HG03139 (cell line): ENCODE measurements at regions not wholly inside any gene's neighbourhood (a gene's known extent, or its start where the extent isn't known, plus 50 kb on each side); places are given as distances from the start of the nearest gene placed in this dataset.
"Not testable (repeated sequence)": the region's sequence is repeated elsewhere in the genome, so short reads cannot be mapped to it uniquely, and the experiment has no call there.

ENCODE experiments used
- ATAC-seq: cut with Tn5 transposase; IDR thresholded peaks from one replicate; pipeline ENCODE4 v1.9.1; 2021; ENCODE audit not compliant: unreplicated experiment

DNA sequence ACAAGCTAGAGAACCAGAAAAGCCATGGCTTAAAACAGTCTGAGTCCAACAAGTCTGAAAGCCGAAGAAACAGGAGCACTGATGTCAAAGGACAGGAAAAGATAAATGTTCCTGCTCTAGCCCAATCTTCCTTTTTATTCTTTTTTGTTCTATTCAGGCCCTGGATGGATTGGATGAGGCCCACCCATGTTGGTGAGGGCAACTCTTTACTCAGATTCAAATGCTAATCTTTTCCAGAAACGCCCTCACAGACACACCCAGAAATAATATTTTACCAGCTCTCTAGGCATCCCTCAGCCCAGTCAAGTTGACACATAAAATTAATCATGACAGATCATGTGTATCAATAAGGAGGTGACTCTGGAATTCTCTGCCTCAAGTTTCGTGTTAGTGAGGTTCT, 1002.7 kb downstream of the STPG2 start:
- no peak for ATAC-seq

DNA sequence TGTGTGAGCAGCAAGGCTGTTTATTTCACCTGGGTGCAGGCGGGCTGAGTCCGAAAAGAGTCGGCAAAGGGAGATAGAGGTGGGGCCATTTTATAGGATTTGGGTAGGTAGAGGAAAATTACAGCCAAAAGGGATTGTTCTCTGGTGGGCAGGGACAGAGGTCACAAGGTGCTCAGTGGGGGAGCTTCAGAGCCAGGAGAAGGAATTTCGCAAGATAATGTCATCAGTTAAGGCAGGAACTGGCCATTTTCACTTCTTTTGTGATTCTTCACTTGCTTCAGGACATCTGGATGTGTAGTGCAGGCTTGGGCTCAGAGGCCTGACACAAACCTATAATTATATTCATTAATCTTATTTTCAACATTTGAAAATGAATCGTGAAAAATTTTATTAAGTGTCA, 1001.9 kb downstream of the STPG2 start:
- not testable (repeated sequence) for ATAC-seq

DNA sequence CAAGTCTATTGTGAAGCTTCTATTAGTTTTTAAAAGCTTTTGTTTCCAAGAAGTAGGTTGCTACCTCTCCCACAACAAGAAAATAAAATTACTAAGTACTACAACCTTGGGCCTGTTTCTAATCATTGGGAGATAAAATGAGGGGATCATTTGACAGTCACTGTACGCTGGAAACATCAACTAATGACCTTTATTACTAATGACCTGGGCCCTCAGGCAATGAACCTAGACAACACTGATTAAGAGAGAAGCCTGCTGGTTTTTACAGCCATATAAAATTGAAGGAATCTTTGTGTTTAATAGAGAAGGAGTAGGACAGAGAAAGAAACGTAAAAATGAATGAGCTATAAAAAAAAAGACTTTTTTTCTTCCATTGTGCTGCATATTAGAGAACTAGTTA, 1000.9 kb downstream of the STPG2 start:
- ATAC-seq = no peak

DNA sequence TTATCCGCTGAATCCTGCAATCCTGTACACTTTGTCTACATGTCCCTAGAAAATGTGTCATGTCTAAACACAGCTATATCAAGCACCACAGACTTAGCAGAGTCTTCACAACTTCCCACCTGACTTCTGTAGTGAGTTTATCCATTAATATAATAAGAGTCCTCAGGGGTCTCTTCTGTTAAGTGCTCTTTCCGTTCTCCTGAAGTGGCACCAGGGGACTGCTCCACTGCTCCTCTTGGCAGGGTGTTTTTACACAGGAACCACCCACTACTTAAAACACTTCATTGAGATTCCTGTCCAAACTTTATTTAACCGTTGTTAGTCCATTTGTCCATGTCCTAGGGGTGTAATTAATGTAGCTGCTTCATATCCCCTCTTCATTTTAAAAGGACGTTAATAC, 1000.4 kb downstream of the STPG2 start:
- ATAC-seq = no peak

DNA sequence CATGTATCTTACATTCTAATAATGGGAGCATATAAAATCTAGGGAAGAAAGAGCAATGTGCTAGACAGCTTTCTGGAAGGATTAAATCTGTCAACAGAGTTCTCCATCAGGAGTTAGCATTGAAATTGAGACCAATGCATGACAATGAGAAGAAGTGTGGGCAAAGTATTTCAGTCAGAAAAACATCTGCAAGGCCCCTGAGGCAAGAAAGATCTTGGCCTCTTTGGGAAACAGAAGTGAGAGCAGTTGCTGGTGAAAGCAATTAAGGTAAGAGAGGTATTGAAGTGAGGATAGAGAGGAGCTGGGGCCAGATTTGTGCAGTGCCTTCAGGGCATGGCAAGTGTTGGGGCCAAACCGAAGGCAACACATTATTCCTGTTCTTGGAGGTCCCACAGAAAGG, 999.1 kb downstream of the STPG2 start:
- ATAC-seq = no peak

DNA sequence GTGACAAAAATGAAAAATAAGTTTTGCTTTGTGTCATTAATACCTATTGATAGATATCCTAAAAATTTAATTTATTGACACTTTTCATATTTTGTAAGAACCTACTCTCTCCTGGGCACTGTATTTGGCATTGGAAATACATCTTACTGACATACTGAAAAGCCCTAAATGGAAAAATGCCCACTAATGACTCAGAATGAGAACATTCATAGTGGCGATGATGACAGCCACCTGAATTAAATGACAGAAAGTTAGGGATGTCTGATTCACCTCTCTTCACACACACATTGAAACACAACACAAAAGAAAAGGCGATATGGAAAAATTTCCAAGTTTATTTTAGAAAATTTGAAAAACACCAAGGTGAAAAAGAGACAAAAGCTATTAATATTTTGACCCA, 992.3 kb downstream of the STPG2 start:
- ATAC-seq = no peak

DNA sequence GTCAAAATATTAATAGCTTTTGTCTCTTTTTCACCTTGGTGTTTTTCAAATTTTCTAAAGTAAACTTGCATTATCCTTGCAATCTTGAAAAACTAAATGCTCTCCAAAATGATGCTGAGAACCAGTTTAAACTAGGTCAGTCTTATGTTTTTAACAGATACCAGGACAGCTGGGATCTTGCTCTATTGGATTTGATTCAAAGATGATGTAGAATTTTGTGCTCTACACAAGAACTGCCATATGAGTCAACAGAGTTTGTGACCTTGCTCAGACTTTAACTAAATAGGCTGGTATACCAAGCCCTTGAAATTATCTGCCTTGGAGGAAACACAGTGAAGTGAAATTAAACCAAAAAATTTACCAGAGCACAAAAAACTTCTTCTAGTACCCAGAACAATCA, 991.1 kb downstream of the STPG2 start:
- ATAC-seq = no peak

DNA sequence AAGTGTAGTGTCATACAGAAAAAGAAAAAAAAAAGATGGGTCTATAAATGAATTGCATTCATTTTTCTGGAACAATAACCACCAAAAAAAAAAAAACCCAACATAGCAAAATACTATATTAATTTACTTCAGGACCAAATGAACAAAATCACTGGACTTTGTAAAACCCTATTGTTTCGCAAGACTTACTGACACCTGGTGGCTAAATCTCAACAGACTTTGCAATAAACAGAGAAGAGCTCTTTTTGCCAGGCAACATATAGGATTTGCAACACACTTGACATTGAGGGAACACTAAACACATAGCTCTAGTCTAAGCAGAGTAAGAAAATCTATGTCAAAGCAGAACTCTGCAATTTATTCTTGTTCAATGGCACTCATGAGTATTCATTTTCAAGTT, 990.2 kb downstream of the STPG2 start:
- no peak for ATAC-seq

DNA sequence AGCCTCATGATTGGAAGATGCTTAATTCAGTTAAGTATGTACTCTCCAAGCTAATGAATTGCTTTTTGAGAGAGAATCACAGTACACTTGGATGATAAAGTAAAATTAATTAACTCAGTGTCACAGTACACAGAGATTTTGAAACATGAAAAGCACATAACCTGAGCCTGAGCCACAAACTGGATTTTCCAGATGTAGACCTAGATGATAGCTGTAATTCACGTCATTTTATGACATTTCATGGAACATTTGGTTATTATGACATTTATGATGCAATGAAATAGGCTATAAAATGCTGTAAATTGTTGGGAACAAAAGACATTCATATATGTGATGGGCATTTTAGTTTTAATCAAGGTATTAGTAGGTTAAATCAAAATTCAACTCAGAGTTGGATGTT, 983.7 kb downstream of the STPG2 start:
- no peak for ATAC-seq

DNA sequence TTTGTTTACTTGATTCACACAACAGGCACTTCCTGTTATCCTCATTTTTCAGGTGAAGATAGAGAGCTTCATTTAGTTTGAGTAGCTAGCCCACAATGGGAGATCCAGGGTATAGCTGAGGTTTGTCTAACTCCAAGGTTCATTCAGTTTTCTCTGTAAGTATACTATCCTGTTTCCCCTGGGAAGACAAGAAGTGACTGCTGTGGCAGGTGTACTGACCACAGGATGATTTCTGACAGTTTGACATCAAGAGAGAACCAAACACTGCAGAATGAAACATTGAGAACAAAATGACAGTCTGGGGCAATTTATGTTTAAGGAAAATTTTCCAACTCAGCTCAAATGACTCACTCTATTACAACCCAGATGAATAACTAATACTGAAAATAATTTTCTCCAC, 958.0 kb downstream of the STPG2 start:
- ATAC-seq = no peak

DNA sequence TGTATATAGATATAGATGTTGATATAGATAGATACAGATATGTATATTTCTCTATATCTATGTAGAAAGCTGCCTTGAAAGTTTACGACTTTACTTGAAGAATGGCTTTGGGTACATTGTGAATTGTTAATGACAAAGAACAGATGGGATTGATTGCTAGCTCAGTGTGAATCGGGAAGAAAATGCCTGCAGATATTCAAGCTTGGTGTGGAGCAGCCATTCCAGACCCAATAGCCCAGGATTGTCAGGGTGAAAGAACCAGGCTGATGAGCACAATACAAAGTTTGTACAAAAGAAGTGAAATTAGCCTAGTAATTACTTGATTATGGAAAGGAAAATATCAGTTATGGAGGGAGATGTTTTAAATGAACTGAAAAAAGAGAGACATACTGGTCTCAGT, 946.2 kb downstream of the STPG2 start:
- no peak for ATAC-seq

DNA sequence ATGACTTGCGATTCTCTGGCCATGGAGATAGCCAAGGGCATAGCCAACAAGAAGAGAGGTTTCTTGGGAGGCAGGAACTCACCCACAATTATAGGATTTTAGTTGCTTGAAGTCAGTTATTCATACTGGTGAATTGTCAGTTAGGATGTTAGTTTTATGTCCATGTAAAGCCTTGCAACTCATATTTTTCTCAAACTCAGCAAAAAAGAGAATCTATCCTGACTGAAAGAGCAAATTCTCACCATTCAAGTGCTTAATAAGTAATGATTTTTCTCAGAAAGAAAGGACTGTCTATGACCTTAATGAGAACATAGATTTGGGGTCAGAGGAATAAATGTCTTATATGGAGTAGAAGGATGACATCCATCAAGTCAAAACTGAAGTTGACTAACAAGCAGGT, 934.5 kb downstream of the STPG2 start:
- ATAC-seq = no peak

DNA sequence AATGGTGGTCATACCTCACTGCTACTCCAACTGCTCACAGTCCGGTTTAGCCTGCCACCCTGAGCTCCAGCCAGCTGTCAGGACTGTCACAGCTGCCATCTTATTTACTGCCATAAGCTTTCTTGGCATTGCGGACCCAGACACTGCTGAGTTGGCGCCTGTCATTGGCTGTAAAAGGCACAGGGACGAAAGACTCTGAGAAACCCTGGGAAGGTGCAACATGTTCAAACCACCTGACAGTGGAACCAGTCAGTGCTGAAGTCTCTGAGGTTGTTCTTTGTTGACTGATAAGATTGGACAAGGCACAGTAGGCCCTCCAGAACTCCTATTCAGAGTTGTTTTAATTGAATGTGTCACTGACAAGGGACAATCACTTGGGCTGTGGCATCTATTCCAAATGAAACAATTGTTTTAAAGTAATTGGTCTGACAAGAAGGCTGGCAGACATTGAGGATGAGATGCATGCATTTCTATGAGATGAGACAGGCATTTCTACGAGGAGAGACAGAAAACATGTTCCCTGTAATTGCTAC, 927.8 kb downstream of the STPG2 start:
- ATAC-seq = no peak

DNA sequence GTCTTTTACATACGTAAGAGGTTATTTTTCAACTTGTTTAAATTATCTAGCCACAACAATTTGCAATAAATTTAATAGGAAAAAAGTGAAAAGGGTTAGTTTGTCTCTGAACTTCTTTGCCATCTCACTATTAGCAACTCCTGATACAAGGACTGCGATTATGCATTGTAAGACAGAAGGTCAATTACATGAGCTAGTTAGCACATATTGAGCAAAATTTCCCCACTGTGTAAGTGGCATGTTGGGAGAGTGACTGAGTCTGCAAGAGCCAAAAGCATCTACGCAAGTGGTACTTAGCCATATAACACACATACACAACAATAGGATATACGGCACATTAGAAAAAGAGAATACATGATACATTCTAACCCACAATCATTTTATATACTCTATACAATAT, 927.2 kb downstream of the STPG2 start:
- ATAC-seq = no peak

DNA sequence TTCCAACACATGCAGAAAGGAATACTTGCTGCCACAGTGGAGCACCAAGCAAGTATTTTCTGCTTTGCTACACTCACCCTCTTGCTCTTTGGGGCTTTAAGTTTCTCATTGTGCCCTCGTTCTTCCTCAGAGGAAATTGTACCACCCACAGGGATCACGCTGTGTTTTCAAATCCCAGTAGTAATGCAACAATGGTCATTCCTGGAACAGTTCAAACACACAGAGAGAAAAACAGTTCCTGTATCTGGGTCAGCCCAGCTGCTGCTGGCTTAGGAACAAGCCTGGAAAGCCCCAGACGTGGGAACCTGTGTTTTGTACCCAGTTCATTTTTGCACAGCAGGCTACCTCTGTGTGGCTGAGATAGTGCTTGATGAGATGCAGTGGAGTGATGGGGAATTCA, 907.8 kb downstream of the STPG2 start:
- no peak for ATAC-seq

DNA sequence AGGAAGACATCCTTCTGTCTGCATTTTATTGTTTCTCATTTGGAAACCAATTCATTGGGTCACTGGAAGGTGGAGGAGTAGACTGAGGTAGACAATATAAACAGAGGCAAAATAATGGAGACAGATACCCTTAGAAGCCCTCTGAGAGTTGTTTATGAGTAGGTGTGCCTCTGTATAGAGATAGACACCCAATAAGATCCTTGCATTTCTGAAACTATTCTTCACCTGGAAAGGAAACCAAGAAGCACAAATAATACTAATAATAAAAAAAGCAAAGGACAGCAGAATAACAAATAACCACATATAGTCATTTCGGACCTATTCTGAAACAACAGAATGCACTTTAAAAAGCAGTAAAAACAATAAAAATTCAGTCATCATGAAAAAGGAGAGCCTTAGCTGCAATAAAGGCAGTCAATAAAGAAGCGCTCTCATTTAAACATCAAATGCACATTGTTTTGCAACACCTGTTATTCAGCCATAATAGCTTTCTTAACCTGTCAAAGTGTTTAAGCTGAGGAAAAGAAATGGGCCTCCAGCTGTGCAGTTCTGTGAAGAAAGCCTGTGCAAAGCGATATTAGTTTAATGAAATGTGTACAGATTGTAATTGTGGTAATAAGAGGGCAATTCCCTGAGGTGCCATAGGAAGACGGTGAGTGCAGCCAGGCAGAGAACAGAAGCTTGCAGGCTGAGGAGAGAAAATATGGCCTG, 904.2 kb downstream of the STPG2 start:
- ATAC-seq = no peak

DNA sequence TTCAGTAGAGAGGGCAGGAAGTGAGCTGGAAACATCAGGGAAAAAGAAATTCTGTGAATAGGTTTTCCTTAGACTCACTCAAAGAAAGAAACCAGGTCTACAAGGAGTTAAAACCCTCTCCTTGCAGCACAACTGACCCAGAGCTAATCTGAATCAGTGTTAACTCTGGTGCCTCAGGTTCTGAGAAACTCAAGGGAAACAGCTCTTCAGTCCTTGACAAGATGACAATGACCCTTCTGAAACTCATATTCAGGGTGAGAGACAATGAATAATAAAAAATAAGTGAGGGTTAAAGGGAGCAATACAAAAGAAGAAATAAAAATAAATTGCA, 903.6 kb downstream of the STPG2 start:
- ATAC-seq = no peak

DNA sequence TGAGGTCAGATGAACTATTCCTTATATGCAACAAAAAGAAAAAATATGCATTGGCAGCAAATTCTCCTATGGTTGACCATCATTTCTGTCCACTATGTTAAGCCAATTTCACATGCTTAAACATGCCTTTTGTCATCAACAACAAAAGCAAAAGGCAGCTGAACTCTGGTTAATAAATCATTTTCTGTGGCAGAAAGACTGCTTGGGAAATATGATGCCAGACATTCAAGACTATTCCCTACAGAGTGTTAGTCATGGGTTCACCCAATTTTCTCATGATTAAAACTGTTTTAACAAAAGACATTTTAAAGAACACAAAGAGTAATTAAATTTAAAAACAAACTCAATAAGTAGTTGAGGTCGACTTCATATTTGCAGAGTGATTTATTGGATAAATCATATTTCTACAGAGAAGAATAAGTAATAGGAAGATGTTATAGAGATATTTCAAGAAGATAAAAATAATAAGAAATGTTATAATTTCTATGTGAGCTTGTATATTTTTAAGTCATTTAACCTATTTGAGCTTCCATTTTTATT, 890.6 kb downstream of the STPG2 start:
- ATAC-seq = no peak

DNA sequence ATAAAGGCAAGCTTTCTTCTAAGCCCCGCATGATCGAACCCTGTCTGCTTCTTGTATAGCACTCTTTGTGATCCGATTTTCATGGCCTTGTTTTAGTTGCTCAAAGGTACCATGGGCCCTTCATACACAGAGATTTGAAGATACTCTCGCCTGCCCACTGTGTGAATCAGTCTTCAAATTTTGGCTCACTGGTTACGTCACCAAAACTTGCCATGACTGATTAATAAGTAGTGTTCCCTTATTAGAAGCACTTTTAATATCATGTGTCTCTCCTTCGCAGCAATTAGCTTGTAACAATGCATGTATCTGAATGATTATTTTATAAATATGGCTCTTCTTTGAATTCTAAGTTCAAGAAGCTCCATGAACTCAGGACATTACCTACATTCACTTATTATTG, 880.5 kb downstream of the STPG2 start:
- ATAC-seq = no peak

DNA sequence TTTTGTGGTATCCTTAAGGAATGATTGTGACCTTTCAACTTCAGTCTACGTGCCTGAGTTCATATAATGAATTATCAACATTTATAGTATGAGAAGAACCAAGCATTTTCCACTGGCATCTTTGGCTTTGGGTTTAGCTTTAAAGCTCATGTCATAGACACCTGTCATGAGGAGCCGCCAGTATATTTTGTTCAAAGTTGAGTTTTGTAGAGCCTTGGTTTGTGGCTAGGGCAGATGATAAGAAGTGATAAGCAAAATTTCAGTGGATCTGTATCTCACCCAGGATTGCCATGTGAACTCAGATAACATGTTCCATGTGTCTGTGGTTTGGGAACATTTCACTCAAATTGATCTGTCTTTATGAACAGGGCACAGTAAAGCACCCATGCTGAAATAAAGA, 873.2 kb downstream of the STPG2 start:
- no peak for ATAC-seq

DNA sequence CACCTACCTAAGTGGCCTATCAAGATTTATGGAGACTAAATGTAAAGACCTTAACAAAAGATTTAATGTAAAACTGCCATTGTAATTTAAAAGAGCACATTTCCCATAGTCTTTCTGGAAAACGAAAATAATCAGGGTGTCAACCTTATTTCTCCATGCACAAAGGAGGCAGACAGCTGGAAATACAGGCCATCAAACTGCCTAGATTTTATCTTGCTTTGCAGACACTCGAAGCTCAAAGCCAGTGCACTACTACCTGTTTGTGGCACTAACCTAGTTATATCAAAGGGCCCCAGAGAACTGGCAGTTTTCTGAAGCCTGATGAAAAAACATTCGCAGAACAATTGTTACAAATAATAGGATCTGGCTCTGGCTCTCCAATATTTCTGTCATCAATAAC, 863.9 kb downstream of the STPG2 start:
- ATAC-seq = no peak

DNA sequence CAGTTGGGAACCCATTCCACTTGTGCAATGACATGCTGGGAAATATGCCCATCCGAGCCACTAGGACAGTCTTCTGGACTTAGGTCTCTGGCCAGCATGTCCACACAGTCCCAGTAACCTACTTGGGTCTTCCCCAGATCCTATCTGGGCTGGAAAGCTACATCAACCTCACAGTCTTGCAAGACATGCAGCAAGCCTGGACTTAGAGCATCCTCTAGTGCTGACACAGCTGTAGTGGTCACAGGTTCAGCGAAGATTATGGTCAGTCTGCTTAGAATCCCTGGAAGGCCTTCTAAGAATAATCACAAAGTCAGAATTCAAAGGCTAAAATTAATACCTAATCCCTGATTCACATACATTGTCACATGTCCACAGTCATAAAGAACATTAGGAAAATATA, 842.7 kb downstream of the STPG2 start:
- no peak for ATAC-seq

DNA sequence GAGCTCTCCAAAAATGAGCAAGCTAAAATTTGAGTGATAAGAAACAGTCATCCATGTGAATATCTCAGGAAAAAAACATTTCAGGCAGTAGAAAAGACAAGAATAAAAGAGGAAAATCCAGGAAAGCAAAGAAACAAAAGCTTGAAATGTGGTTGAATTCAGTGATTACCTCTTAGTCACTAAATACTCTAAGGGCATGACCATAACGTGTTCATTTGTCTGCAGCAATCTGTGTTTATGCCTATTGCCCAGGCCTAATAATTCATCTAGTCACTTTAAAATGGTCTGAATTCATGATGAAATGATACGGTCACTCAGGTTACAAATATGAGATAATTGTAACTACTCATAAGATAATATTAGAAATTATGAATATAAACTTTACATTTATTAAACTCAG, 837.9 kb downstream of the STPG2 start:
- ATAC-seq = no peak
